ENCODE measurements at regions not wholly inside any gene's neighbourhood (a gene's known extent, or its start where the extent isn't known, plus 50 kb on each side); places are given as distances from the start of the nearest gene placed in this dataset.
"Not testable (repeated sequence)": the region's sequence is repeated elsewhere in the genome, so short reads cannot be mapped to it uniquely, and the experiment has no call there.

GRCh38 chr3:27628026-27628750, 93.9 kb downstream of the EOMES start:
- DNase-seq, result no peak

- DNase-seq, result no peak
Observed at GRCh38 chr3:27626596-27627118, 95.5 kb downstream of the EOMES start.

- DNase-seq, result no peak
Observed at GRCh38 chr3:27625864-27626263, 96.3 kb downstream of the EOMES start.

- DNase-seq, result no peak
Observed at GRCh38 chr3:27623085-27623753, 98.9 kb downstream of the EOMES start.

GRCh38 chr3:27617552-27617951, 104.6 kb downstream of the EOMES start:
- DNase-seq, result no peak

GRCh38 chr3:27616031-27616430, 106.1 kb downstream of the EOMES start:
- DNase-seq, result no peak

GRCh38 chr3:27615555-27615954, 106.6 kb downstream of the EOMES start:
- DNase-seq, result no peak

- no peak for DNase-seq
Observed at GRCh38 chr3:27614592-27614991, 107.5 kb downstream of the EOMES start.

- no peak for DNase-seq
Observed at GRCh38 chr3:27613846-27614500, 108.2 kb downstream of the EOMES start.

GRCh38 chr3:27610800-27611525, 111.2 kb downstream of the EOMES start:
- no peak for DNase-seq

GRCh38 chr3:27607370-27607769, 114.8 kb downstream of the EOMES start:
- DNase-seq, result no peak

- DNase-seq, result no peak
Observed at GRCh38 chr3:27606537-27606936, 115.6 kb downstream of the EOMES start.

- not testable (repeated sequence) for DNase-seq
Observed at GRCh38 chr3:27601311-27601710, 117.1 kb upstream of the SLC4A7 start.

- not testable (repeated sequence) for DNase-seq
Observed at GRCh38 chr3:27599741-27600140, 115.6 kb upstream of the SLC4A7 start.

GRCh38 chr3:27596921-27597320, 112.7 kb upstream of the SLC4A7 start:
- DNase-seq, result no peak

- DNase-seq, result no peak
Observed at GRCh38 chr3:27596334-27596841, 112.2 kb upstream of the SLC4A7 start.

- no peak for DNase-seq
Observed at GRCh38 chr3:27594096-27594690, 110.0 kb upstream of the SLC4A7 start.

- DNase-seq, result no peak
Observed at GRCh38 chr3:27593173-27593572, 109.0 kb upstream of the SLC4A7 start.

GRCh38 chr3:27591312-27592210, 107.4 kb upstream of the SLC4A7 start:
- no peak for DNase-seq

- DNase-seq, result no peak
Observed at GRCh38 chr3:27590437-27591298, 106.5 kb upstream of the SLC4A7 start.

Data from activated gamma-delta T cell (primary cell).